Stimulated activated CD4-positive, alpha-beta T cell treated with anti-CD3 and anti-CD28 coated beads, Interleukin-15, amount 100 ng/mL, for 24 hours (primary cell): ENCODE measurements at regions not wholly inside any gene's neighbourhood (a gene's known extent, or its start where the extent isn't known, plus 50 kb on each side); places are given as distances from the start of the nearest gene placed in this dataset.
"Not testable (repeated sequence)": the region's sequence is repeated elsewhere in the genome, so short reads cannot be mapped to it uniquely, and the experiment has no call there.

Source experiments
- DNase-seq: peaks from one replicate; pipeline ENCODE4 v3.0.0-alpha.2; 2020

GRCh38 chr4:53712408-53713020 is 121.2 kb upstream of the LNX1 start:
- DNase-seq = no peak

GRCh38 chr4:53711926-53712325 is 120.6 kb upstream of the LNX1 start:
- DNase-seq = no peak

DNA sequence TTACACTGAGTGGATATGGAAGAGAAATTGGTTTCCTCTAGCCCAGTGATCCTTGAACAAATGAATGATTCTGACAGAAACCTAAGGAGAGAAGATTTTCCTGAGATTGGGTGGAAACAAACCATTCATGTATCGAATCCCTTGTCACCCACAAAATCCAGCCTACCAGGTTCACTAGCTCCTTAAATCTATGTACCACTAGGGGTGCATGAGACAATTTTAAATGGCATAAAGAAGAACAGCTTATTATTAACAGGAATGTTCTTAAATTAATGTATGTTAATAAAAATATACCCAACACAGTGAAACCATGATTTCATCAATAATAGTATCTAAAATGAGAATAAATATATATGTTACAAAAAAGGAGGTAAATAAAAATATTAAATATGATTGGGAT is 118.4 kb upstream of the LNX1 start:
- no peak for DNase-seq

- no peak for DNase-seq
These were observed 116.2 kb upstream of the LNX1 start for GRCh38 chr4:53707491-53707890.

- DNase-seq = no peak
These were observed 115.2 kb upstream of the LNX1 start for GRCh38 chr4:53706422-53707032.

DNA sequence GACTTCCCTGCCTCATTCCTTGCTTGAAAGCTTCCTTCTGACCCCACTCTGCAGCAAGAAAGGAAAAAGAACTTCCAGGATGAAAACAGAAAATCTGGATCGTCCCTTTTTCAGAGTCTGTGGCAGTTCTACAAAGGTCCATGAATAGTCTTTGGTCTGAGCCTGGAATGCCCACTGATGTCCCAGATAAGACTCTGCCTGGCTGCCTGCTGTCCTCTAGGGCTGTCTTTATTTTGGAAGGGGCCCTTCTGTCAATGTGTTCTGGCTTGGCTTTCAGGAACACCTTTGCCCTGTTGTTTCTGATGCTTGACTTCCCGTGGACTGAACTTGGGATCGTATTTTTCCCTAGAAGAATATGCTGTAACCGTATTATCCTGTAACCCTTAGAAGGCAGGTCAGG is 114.7 kb upstream of the LNX1 start:
- DNase-seq = no peak

- DNase-seq = no peak
These were observed 114.0 kb upstream of the LNX1 start for GRCh38 chr4:53705151-53705764.

DNA sequence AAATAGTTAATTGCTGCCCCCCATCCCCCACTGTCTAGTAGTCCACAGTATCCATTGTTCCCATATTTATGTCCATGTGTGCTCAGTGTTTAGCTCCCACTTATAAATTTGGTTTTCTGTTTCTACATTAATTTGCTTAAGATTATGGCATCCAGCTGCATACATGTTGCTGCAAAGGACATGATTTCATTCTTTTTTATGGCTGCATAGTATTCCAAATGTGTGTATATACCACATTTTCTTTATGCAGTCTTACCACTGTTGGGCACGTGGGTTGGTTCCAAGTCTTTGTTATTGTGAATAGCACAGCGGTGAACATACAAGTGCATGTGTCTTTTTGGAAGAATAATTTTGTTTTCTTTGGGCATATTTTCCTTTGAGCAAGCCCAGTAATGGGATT is 113.0 kb upstream of the LNX1 start:
- no peak for DNase-seq

DNA sequence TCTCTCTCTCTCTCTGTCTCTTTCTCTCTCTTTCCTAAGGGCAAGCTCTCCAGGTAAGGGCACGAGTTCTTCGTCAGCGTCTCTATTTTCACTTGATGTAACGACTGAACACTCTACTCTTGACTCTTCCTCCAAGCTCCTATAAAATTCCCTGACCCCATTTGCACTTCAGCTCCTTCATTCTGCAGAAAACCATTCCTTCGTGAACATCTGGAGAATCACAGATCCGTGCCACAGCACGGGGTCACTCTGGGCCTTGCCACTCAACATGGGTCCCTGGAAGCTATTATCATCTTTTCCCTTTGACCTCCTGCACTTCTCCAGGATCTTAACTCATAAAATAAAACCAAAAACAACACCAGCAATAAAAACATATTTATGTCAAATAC is 112.0 kb upstream of the LNX1 start:
- no peak for DNase-seq

DNA sequence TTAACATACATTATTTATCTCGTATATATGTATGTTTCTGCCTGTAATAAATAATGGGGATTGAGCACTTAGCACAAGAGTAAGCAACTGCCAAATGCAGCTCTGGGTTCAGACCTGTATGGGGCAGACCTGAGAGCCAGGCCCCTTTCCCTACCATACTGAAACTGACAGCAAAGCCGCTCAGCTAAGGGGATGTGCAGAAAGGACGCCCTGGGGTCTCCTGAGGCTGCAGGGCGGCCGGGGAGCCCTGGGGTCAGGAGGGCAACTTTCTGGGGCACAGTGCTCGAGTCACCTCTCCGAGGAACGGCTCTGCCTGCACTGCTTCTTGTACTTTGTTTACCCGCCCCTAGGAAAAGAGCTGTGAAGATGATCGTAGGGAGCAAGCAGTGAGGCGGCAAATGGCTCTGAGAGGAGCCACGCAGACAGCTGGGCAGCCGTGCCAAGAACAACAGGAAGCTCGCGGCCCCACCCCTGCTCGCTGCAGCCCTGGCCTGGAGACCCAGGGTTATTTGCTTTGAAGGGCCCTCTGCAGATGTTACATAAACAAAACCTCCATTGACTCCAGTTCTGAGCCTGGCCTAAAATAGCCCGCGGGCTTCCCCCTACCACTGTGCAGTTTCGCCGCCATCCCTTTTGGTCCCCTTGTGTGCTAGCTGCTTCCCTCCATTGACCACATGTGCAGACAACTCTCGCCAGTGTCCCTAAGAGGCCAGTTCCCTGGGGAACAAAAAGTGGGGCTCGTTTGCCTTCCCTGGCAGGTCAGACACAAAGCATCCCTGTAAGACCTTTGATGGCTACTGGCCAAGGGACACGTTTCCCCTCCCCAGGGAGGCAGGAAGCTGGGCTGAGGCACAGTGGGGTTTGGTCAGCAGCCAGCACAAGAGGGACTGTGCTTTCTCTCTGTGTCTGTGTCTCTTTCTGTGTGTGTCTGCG is 111.3 kb upstream of the LNX1 start:
- DNase-seq = no peak

DNA sequence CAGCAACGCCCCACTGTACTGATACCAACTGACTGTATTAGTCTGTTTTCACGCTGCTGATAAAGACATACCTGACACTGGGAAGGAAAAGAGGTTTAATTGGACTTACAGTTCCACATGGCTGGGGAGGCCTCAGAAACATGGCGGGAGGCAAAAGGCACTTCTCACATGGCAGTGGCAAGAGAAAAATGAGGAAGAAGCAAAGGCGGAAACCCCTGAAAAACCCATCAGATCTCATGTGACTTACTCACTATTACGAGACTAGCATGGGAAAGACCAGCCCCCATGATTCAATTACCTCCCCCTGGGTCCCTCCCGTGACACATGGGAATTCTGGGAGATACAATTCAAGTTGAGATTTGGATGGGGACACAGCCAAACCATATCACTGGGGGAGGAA is 110.0 kb upstream of the LNX1 start:
- not testable (repeated sequence) for DNase-seq

DNA sequence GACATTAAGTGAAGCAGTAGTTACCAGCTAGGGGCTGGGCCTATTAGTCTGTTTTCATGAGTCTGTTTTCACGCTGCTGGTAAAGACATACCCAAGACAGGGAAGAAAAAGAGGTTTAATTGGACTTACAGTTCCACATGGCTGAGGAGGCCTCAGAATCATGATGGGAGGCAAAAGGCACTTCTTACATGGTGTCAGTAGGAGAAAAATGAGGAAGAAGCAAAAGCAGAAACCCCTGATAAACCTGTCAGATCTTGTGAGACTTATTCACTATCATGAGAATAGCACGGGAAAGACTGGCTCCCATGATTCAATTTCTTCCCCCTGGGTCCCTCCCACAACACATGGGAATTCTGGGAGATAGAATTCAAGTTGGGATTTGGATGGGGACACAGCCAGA is 108.0 kb upstream of the LNX1 start:
- DNase-seq = not testable (repeated sequence)

DNA sequence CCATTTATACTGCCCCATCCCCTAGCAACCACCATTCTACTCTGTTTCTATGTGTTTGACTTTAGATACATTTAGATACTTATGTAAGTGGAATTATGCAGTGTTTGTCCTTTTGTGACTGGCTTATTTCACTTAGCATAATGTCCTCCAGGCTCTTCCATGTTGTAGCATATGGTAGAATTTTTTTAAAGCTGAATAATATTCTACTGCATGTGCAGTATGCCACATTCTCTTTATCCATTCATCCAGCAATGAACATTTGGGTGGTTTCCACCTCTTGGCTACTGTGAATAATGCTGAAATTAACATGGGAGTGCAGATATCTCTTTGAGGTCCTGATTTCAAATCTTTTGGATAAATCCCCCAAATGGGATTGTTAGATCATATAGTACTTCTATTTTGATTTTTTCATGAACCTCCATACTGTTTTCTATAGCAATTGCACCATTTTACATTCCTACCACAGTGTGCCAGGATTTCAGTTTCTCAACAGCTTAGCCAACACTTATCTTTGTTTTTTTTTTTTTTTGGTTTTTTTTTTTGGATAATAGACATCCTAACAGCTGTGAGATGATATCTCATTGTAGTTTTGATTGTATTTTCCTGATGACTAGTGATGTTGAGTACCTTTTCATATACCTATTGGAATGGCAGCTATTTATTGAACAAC is 105.9 kb upstream of the LNX1 start:
- no peak for DNase-seq

- no peak for DNase-seq
These were observed 104.5 kb upstream of the LNX1 start for GRCh38 chr4:53695540-53696463.

GRCh38 chr4:53694666-53695065 is 103.4 kb upstream of the LNX1 start:
- DNase-seq = no peak

GRCh38 chr4:53693909-53694308 is 102.6 kb upstream of the LNX1 start:
- no peak for DNase-seq

- DNase-seq = no peak
These were observed 102.1 kb upstream of the LNX1 start for GRCh38 chr4:53693408-53693807.

DNA sequence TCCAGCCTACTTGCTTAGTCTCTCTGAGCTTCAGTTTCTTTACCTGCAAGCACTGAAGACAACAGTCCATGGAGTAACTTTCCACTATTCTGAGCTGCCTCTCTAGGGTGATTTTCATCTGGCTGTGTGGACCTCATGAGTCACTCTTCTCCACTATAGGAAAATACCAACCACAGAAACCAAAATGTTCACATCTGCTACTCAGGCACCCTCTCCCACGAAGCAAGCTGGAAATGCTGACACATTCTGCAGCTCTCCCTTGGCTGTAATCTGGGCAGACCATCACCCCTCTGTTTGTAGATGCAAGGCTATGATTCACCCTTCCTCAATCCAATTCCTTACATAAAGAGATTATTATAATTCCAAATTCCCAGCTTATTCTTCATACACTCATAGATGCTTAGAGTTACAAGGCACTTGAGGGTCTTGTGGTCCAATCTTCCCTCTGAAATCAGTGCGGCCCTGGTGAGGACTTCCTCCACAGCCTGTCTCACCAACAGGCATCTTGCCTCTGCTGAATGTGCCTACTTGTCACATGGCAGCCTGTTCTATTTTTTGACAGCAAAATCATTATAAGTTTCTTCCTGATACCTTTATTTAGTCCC is 97.0 kb upstream of the LNX1 start:
- peak; percentile 68 for DNase-seq

DNA sequence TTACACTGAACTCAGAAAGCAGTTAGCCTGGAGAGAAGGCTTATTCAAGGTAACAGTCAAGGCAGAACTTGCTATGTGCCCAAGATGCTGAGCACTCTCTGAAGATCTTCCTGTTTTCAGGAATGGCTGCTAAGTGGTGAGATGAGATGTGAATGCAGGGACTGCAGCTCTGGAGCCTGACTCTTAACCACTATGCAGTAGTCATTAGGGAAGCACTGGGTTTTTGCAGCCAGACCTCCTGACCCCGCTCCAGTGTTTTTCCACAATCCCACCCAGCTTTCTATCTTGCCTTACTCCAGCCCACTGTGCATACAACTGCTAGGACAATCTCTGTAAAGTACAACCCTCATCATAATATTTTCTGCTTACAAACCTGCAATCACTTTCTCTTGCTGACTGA is 95.2 kb upstream of the LNX1 start:
- no peak for DNase-seq

DNA sequence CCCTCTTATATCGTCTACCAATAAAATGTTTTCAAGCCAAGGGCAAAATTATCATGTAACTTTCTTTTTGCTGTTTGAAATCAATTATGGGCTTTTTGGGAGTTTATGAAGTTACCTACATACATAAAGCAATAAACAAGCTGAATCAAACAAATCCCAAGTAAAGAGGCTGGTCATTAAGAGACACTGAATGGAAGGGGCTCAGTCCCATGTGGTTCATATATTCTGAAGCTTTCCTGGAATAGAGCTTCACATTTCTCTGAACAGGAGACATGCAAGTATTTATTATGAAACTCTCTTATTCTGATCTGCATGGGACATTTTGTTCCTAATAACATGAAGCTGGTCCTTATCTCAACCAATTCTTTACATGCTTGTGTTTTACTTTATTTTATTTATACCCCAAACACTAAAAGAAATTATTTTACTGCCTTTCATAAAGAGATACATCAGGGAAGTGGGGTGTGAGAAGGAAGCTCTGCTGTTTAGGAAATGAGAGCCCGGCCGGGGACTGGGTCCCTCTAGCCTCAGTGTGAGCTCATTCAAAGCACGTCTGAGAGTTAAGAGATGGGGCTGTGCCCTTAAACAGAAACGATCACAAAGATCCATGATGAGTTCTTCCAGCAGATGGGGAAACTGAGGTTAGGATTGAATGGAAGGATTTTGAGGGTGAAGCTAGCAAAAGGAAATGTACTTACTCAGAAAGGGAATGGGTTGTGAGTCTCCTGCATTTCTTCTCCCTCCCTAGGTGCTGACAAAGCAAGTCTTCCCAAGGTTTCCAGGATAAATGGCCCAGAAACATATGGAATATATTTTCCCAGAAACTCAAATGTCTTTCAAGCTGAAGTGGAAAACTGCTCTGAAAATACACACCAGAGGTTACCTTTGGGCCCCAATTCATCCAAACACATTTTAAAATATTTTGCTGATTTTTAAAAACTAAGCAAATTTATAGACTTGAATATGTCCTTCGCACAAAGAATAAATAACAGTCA is 93.1 kb upstream of the LNX1 start:
- DNase-seq = no peak
